ENCODE measurements at regions not wholly inside any gene's neighbourhood (a gene's known extent, or its start where the extent isn't known, plus 50 kb on each side); places are given as distances from the start of the nearest gene placed in this dataset.
"Not testable (repeated sequence)": the region's sequence is repeated elsewhere in the genome, so short reads cannot be mapped to it uniquely, and the experiment has no call there.

DNA sequence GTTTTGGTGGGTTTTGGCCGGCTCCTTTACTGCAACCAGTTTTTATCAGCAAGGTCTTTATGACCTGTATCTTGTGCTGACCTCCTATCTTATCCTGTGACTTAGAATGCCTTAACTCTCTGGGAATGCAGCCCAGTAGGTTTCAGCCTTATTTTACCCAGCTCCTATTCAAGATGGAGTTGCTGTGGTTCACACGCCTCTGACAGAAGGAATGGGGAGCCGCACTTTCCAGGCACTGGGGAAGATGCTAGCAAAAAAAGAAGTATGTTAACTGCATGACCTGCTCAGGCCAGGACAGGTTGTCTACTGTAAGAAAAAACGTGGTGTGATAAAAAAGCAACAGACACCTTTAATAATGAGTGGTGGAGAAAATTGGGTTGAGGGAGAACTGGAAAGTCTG is 112.2 kb upstream of the OR9Q1 start:
- not testable (repeated sequence) for DNase-seq (ENCODE audit: extremely low read depth in 1 of 11, low read depth in 9 of 11, low spot score in 4 of 11)

DNA sequence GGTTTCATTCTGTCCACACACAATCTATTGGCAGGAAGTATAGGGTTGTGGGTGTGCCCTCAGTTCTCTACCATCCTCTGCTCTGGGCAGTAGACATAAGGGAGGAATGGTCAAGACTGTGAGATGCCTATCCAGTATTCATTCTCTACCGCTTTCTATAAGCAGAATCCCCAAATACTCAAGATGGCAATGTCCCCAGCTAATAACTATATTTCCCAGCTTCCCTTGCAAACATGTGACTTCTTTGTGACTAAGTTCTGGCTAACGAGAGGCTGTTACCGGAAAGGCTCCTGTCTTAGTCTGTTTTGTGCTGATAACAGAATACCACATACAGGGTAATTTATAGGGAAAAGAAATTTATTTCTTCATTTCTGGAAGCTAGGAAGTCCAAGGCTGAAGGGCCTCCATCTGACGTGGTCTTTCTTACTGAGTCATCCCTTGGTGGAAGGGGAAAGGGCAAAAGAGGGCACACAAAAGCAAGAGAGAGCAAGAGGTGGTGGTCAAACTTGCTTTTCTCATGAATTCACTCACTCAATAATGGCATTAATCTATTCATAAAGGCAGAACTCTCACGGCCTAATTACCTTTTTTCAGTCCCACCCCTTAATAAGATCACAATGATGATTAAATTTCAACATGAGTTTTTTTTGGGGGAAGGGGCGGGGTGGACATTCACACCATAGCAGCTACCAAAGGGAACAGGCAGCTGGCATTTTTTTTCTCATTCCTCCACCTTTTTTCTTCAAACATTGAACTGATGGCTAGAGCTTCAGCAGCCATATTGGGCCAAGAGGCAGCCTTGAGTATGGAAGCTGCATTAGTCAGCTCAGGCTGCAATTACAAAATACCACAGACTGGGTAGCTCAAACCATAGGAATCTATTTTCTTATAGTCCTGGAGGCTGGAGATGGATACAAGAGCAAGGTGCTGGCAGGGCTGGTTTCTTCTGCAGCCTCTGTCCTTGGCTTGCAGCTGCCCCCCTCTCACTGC is 109.7 kb upstream of the OR9Q1 start:
- DNase-seq (ENCODE audit: extremely low read depth in 1 of 11, low read depth in 9 of 11, low spot score in 4 of 11) = no peak

DNA sequence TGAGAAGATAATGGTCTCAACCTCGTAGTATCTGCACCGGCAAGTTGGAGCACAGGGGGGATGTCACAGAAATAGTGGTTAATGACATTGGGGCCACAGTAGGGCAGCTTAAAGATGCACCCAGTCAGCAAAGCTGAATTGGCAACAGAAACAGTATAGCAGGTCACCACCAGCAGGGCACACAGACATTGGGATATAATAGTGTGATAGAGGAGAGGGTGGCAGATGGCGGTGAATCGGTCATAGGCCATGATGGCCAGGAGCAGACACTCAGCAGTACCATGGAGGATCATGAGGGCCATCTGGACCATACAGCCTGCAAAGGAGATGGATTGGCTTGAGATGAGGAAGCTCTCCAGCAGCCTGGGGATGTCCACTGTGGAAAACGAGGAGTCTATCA is 106.0 kb upstream of the OR9Q1 start:
- DNase-seq (ENCODE audit: extremely low read depth in 1 of 11, low read depth in 9 of 11, low spot score in 4 of 11) = no peak

DNA sequence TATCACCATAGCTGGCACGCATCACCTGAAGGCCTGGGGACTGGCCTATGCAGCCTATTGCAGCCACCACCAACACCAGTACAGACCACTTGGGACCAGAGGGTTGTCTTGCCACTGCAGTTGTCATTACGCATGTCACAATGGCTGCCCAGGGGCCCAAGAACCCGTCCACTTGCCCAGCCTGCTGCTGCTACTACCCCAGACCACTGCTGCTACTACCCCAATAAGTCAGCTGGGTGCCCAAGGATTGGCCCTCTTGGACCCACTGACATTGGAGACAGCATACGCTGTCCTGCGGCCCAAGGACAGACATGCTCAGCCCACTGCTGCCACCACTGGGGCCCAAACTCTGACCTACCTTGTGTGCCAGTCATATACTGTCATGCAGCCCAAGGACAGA is 102.7 kb upstream of the OR9Q1 start:
- DNase-seq (ENCODE audit: extremely low read depth in 1 of 11, low read depth in 9 of 11, low spot score in 4 of 11) = no peak

DNA sequence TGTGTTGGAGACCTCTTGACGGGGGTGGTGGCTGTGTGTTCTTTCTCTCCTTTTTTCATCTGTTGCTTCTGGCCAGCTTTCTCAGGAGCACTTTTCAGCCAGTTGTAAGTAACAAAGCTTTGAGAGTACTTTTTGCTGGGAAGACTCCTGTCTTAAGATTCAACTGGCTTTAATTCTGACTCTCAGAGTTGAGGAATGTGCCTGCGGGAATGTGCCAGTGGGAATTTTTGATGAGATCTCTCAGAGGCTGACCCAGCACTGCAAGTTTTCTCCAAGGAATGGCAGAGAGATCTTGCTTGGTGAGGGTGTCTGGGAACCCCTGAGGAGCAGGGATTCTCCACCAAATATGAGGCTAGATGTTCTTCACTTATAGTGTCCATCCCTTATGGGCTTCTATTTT is 91.6 kb upstream of the OR9Q1 start:
- DNase-seq (ENCODE audit: extremely low read depth in 1 of 11, low read depth in 9 of 11, low spot score in 4 of 11) = no peak

DNA sequence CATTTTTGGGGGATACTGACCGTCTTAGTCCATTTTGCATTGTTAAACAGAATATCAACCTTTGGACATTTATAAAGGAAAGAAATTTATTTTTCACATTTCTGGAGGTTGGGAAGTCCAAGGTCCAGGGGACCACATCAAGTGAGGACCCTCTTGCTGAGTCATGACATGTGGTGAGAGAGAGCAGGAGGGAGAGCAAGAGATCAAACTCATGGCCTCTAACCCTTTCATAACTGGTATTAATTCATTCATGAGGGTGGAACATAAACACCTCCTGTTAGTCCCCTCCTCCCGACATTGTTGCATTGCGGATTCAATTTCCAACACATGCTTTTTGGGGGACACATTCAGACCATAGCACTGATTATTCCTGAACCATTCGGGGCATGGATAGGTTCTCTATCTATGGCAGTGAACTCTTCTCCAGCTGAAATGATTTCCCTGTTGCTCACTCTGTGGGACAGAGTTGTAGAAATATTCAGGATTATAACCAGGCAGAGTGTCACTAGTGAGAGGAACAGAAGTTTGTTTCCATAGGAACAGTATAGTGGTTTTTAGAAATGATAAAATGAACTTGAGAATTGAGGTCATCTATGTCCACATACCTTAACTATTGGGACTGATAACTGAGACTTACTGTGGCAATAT is 88.2 kb upstream of the OR9Q1 start:
- DNase-seq (ENCODE audit: extremely low read depth in 1 of 11, low read depth in 9 of 11, low spot score in 4 of 11) = no peak

DNA sequence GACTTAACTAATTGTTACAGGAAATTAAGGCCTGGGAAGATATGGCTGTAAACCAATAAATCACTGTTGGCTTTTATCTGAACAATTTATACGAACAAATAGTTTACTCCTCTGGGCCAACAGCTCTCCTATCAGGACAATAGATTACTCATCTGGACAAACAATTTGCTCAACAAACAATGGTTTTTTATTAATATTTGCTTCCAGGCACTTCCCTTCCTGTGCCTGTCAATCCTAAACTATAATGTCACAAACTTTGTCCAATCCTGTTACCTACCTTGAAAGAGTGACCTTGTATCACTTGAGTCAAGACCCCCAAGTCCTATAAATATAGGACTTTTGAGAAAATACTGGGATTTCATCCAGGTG is 87.6 kb upstream of the OR9Q1 start:
- no peak for DNase-seq (ENCODE audit: extremely low read depth in 1 of 11, low read depth in 9 of 11, low spot score in 4 of 11)

DNA sequence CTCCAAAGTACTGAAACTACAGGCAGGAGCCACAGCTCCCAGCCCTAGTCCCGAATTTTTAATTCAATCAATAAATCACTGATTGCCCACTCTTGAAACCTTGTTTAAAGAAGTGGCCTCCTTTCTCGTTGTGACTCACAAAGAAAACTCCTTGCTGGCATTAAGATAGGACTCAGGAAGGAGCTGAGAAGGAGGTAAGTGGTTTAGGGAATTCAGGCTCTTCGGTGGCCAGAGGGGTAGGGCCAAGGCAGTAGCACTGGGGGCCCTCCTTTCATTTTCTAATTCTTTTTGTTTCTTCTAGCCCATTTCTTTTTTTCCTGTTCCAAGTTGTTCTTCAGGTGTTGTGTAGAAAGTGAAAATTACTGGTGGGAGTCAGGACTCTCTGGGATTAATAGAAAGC is 86.2 kb upstream of the OR9Q1 start:
- DNase-seq (ENCODE audit: extremely low read depth in 1 of 11, low read depth in 9 of 11, low spot score in 4 of 11) = no peak

DNA sequence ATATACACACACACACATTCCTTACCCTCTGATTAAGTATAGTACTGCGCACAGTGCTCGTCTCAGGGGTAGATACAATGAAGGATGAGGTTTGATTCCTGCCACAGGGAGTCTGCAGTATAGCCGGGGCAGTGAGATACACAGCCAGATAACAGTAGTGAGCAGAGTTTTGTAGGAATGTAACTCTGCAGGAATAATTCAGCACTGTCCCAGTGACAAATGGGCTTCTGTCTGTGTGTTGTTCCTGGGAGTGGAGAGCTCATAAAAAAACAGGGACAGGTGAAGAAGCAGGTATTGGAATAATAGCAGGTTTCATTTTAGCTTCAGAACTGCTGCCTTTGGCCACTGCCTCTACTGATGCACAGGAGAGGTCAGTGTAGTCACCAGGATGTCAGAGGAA is 85.3 kb upstream of the OR9Q1 start:
- no peak for DNase-seq (ENCODE audit: extremely low read depth in 1 of 11, low read depth in 9 of 11, low spot score in 4 of 11)

DNA sequence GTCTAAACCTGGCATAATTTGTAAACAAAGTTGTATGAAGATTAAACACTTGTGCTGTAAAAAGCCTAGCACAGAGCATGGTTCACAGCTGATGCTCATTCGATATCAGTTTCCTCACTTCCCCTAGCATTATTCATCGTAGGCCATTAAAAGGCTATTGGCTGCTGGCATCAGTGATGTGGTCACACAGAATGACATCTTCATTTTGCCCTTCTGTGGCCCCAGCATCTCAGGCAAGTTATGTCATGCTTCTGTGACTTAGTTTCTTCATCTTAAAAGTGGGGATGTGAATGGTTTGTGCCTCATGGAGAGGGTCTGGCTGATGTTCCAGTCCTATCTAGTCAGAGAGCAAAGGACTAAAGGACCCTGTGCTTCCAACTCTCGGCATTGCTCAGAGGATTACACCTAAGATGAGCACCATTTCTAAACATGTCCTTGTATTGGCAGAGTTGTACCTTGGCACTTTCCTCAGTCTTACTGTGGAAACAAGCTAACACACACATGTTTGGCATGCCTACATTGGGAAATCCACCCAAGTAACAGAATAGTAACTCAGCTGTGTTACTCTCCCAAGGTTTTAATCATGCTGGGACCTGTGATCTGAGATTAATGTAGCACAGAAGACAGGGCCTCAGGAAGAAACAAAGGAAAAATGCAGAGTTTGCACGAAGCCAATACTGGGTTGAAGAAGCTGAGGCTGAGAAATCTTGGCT is 83.5 kb upstream of the OR9Q1 start:
- DNase-seq (ENCODE audit: extremely low read depth in 1 of 11, low read depth in 9 of 11, low spot score in 4 of 11) = no peak

DNA sequence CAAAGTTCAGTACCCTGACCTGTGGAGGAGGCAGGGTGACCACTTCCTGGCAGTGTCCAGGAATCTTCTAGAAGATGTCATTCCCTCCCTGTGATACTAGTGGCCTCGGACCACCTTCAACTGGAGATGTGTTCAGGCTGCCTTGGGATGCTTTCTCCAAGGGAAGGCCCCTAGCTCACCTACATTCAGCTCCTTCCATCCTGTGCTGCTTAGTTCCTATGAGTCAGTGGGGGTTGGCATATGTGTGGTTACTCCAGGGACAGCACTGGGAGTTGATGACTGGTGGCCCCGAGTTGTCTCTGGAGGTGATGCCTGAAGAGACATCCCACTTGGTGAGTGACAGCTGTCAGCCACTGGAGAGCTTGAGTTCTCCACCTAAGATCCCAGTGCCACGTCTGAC is 81.8 kb upstream of the OR9Q1 start:
- DNase-seq (ENCODE audit: extremely low read depth in 1 of 11, low read depth in 9 of 11, low spot score in 4 of 11) = no peak

DNA sequence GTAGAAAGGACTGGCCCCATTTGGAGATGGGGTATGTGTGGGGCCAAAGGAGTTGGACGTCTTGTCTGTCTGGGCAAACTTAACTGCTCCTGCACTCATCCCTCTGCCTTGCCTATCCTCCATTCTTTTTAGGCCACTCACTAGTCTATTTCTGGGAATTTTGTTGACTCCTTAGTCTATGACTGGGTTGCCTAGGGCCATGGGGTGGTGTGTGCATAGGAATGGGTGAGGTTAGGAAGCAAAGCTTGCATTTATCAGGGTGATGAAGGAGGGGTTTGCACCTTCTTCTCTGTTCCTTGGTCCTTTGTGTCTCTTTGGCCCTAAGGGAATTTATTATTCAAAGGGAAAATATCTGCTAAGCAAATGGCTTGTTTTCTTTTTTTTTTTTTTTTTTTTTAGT is 80.9 kb upstream of the OR9Q1 start:
- no peak for DNase-seq (ENCODE audit: extremely low read depth in 1 of 11, low read depth in 9 of 11, low spot score in 4 of 11)

DNA sequence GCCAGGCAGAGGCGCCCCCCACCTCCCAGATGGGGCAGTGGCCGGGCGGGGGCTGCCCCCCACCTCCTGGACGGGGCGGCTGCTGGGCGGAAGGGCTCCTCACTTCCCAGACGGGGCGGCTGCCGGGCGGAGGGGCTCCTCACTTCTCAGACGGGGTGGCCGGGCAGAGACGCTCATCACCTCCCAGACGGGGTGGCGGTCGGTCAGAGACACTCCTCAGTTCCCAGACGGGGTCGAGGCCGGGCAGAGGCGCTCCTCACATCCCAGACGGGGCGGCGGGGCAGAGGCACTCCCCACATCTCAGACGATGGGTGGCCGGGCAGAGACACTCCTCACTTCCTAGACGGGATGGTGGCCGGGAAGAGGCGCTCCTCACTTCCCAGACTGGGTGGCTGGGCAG is 79.9 kb upstream of the OR9Q1 start:
- DNase-seq (ENCODE audit: extremely low read depth in 1 of 11, low read depth in 9 of 11, low spot score in 4 of 11) = not testable (repeated sequence)

DNA sequence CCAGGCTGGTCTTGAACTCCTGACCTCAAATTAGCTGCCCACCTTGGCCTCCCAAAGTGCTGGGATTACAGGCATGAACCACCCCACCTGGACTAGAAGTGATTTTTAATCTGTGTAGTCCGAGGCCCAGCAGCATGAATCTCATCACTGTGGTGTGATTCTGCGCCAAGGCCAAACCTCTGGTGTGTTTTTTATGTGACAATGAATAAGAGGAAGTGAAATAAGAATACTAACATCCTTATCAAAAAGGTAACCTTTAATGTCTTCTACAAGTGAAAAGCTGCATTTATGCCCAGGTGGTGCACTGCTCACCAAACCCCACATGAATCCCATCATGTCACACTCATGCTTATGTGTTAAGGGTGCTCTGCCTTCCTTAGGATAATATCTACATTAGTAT is 77.1 kb upstream of the OR9Q1 start:
- no peak for DNase-seq (ENCODE audit: extremely low read depth in 1 of 11, low read depth in 9 of 11, low spot score in 4 of 11)

DNA sequence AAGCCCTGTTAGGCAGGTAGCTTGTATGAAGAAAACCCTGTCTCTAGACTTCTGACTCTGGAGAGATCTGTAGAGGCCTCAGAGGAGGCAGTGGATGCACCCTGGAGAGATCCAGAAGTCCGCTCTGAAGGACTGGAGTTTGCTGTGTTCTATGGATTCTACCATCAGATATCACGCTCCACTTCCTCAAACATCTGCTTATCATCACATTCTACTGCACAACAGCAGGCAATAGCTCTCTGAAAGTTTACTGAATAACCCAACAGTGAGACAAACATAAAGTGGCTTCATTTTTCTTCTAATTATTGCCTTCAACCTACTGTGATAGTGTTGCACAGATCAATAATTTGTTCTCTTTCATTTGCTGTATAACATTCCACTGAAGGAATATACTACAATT is 59.0 kb upstream of the OR9Q1 start:
- no peak for DNase-seq (ENCODE audit: extremely low read depth in 1 of 11, low read depth in 9 of 11, low spot score in 4 of 11)

DNA sequence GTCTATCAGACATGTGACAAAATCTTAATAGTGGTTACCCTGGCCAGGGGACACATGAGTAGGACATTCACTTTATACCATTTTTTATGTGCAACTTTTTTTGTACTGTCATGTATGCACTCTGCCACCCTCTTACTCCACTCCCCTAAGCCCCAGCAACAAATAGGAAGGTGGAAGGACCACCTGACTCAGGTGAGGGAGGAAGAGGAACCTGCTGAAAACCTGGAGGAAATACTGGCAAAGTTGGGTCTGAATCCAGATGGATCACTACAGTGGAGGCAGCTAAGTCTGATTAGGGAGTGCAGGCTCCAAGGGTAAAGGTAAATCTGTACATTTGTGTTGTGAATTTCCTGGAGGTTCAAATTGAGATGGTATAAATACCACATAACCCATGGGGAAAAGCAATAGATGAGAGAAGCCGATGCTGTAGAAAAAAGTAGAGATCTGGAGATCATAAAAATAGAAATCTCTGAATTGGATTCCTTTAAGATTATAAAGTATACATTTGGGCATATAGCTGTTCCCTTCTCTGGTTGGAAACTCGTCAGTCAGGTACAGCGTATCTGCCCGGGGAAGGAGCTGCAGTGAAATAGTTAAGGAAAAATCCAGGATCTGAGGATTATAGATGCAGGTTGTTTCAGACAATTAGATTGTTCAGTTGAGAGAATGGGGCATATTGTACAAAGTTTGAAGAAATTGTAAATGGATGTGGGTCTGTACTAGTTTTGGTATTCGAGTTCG is 52.2 kb upstream of the OR9Q1 start:
- no peak for DNase-seq (ENCODE audit: extremely low read depth in 1 of 11, low read depth in 9 of 11, low spot score in 4 of 11)

DNA sequence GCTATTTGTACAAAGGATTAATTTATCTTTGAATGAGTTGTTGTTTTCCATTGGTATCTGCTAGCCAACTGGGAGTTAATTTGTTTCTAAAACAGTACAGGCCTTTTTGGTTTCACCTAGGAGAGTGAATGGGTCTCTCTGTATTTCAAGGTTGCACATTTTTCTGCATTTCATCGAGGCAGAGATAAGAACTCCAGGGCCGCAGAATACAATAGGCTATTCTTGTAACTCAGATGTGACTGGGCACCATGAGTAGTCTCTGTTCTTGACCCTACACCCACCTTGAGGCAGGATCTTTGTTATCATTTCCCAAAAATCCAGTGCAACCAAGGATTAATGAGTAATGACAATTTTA is 51.7 kb upstream of the OR9Q1 start:
- DNase-seq (ENCODE audit: extremely low read depth in 1 of 11, low read depth in 9 of 11, low spot score in 4 of 11) = no peak
